PC-9 (cell line): ENCODE measurements at regions not wholly inside any gene's neighbourhood (a gene's known extent, or its start where the extent isn't known, plus 50 kb on each side); places are given as distances from the start of the nearest gene placed in this dataset.

ENCODE experiments used
- CTCF ChIP-seq: fragments of 200-600 bp; sonication (generic); conservative IDR thresholded peaks from 2 replicates; pipeline ENCODE4 v1.6.1; 2017; ENCODE audit warnings: mixed run types, antibody characterized with exemption, mild to moderate bottlenecking, moderate library complexity
- EZH2 ChIP-seq: fragments of 200-600 bp; sonication (generic); IDR thresholded peaks from 2 replicates; pipeline ENCODE4 v1.8.0; 2017; ENCODE audit warnings: antibody characterized with exemption, low read depth

GRCh38 chr3:164080208-164080607 is 998.1 kb downstream of the SI start:
- no peak for TF ChIP-seq CTCF
- no peak for TF ChIP-seq EZH2
